Thyroid gland (tissue), 4 donors: ENCODE measurements at regions not wholly inside any gene's neighbourhood (a gene's known extent, or its start where the extent isn't known, plus 50 kb on each side); places are given as distances from the start of the nearest gene placed in this dataset.

Source experiments
- POLR2A ChIP-seq, 2 donors: fragments of 450-650 bp; IDR thresholded peaks; one replicate each; pipeline ENCODE4 v1.6.1; 2017; ENCODE audit warnings: antibody characterized with exemption in 2 of 2, mild to moderate bottlenecking in 2 of 2, moderate library complexity in 1 of 2
- TF ChIP-seq, protein P1 (sequence below), 6 experiments: fragments of 200-600 bp in 3 of 6; fragments of 450-650 bp in 3 of 6; sonication (generic) in 3 of 6; IDR thresholded peaks; one replicate each; pipeline ENCODE4 v1.5.1; 2016 to 2019; ENCODE audit warnings: antibody characterized with exemption in 6 of 6, mild to moderate bottlenecking in 2 of 6, inconsistent platforms in 1 of 6, moderate library complexity in 1 of 6

DNA sequence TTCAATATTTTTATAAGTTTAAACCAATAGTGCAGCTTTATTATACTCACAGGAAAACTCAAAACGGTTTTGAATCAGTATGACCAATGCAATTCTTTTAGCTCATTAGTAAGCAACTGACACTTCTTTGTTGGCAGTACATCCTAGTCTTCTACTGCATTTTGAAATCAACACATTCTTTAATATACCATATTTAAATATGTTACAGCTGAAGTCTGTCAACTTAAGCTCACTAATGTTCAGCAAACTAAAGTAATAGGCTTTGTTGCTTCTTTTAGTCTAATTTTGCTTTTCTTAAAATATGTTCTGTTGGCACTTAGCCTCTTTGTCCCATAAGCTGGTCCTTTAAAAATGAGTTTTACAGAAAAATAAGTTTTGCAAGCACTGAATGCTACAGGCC, 55.4 kb upstream of the CCBE1 start:
- no peak for TF ChIP-seq POLR2A (IDR thresholded peaks at IDR 0.05)
- TF ChIP-seq, protein P1, sequence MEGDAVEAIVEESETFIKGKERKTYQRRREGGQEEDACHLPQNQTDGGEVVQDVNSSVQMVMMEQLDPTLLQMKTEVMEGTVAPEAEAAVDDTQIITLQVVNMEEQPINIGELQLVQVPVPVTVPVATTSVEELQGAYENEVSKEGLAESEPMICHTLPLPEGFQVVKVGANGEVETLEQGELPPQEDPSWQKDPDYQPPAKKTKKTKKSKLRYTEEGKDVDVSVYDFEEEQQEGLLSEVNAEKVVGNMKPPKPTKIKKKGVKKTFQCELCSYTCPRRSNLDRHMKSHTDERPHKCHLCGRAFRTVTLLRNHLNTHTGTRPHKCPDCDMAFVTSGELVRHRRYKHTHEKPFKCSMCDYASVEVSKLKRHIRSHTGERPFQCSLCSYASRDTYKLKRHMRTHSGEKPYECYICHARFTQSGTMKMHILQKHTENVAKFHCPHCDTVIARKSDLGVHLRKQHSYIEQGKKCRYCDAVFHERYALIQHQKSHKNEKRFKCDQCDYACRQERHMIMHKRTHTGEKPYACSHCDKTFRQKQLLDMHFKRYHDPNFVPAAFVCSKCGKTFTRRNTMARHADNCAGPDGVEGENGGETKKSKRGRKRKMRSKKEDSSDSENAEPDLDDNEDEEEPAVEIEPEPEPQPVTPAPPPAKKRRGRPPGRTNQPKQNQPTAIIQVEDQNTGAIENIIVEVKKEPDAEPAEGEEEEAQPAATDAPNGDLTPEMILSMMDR (IDR thresholded peaks at IDR 0.05): no peak
